ENCODE measurements at regions not wholly inside any gene's neighbourhood (a gene's known extent, or its start where the extent isn't known, plus 50 kb on each side); places are given as distances from the start of the nearest gene placed in this dataset.
A peak's percentile ranks its signal among the peaks of the same experiment; 100 is the strongest.

GRCh38 chr2:48145845-48146452 lies 168.5 kb upstream of the FOXN2 start:
- DNase-seq, result peak in 1 of 5 donors; percentile 30

GRCh38 chr2:48146552-48146951 lies 167.9 kb upstream of the FOXN2 start:
- DNase-seq, result no peak

- DNase-seq, result no peak
These were observed 166.8 kb upstream of the FOXN2 start for GRCh38 chr2:48147719-48148118.

- no peak for DNase-seq
These were observed 165.5 kb upstream of the FOXN2 start for GRCh38 chr2:48148841-48149430.

GRCh38 chr2:48157150-48157549 lies 157.3 kb upstream of the FOXN2 start:
- no peak for DNase-seq

DNA sequence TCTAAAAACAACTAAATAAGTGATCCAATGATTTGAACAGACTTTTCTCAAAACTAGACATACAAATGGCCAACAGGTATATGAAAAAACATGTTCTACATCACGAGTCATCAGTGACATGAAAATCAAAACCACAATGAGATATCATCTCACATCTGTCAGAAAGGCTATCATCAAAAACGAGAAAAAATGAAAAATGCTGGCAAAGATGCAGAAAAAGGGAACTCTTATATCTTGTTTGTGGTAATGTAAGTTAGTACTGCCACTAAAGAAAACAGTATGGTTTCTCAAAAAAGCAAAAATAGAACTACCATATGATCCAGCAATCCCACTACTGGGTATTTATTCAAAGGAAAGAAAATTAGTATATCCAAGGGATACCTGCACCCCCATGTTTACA lies 152.9 kb upstream of the FOXN2 start:
- no peak for DNase-seq

GRCh38 chr2:48162742-48163141 lies 151.7 kb upstream of the FOXN2 start:
- DNase-seq, result no peak

- DNase-seq, result no peak
These were observed 149.3 kb upstream of the FOXN2 start for GRCh38 chr2:48165070-48165753.

DNA sequence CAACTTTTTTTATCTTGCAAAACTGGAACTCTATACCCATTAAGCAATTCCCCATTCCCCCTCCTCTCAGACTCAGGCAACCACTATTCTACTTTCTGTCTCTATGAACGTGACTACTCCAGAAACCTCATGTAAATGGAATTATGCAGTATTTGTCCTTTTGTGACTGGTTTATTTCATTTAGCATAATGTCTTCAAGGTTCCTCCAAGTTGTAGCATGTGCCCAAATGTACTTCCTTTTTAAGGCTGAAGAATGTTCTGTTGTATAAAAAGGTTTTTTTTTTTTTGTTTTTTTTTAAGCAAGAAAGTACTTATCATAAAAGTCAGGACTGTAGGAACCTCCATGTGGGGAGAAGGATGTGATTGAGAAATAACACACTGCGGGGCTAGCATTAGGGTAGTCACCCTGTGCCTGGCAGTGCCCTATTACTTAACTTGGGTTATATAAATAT lies 145.3 kb upstream of the FOXN2 start:
- no peak for DNase-seq

- no peak for DNase-seq
These were observed 144.2 kb upstream of the FOXN2 start for GRCh38 chr2:48170281-48170680.

DNA sequence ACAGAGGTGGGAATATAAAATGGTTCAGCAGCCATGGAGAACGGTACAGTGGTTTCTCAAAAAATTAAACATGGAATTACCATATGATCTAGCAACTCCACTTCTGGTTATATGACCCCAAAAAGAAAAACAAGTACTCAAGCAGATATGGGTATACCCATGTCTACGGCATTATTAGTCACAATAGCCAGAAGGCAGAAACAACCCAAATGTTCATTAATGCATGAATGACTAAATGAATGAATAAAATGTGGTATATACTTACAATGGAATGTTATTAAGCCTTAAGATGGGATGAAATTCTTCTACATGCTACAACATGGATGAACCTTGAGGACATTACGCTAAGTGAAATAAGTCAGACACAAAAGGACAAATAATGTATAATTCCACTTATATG lies 141.3 kb upstream of the FOXN2 start:
- DNase-seq, result no peak

DNA sequence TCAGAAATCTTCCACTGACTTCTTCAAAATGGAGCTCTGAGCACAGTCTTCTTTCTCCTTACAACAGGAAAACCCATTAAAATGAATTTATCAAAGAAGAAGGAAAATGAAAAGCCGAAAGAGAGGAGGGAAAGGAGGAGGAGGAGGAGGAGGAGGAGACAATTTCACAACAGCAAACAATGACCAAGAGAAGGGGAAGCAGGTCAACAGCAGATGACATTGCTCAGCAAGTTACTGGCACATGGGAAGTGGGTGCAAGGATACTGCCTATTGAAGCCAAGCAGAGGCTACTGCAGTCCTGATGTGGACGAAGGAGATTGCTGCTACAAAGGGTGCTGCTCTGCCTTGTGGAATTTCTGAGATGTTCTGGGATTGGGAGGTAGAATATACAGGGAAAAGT lies 140.0 kb upstream of the FOXN2 start:
- DNase-seq, result no peak

GRCh38 chr2:48175254-48175653 lies 139.2 kb upstream of the FOXN2 start:
- no peak for DNase-seq

- no peak for DNase-seq
These were observed 138.8 kb upstream of the FOXN2 start for GRCh38 chr2:48175656-48176055.

GRCh38 chr2:48176876-48177275 lies 137.6 kb upstream of the FOXN2 start:
- no peak for DNase-seq

DNA sequence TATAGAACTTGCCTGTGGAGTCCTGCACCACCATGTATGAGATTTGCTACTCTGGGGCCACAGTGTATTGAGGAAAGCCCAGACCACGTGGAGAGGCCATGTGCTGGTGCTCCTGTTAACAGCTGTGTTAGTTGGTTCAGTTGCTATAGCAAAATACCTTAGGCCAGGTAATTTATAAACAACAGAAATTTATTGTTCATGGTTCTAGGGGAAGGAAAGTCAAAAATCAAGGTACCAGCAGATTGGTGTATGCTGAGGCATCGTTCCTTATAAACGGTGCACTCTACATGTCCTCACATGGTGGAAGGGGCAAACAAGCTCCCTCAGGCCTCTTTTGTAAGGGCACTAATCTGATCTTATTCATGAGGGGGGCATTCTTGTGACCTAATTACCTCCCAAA lies 135.9 kb upstream of the FOXN2 start:
- no peak for DNase-seq

- DNase-seq, result no peak
These were observed 133.9 kb upstream of the FOXN2 start for GRCh38 chr2:48180557-48180956.

GRCh38 chr2:48183276-48183675 lies 131.2 kb upstream of the FOXN2 start:
- DNase-seq, result no peak

- DNase-seq, result no peak
These were observed 130.5 kb upstream of the FOXN2 start for GRCh38 chr2:48183991-48184390.

- no peak for DNase-seq
These were observed 127.0 kb upstream of the FOXN2 start for GRCh38 chr2:48187503-48187902.

DNA sequence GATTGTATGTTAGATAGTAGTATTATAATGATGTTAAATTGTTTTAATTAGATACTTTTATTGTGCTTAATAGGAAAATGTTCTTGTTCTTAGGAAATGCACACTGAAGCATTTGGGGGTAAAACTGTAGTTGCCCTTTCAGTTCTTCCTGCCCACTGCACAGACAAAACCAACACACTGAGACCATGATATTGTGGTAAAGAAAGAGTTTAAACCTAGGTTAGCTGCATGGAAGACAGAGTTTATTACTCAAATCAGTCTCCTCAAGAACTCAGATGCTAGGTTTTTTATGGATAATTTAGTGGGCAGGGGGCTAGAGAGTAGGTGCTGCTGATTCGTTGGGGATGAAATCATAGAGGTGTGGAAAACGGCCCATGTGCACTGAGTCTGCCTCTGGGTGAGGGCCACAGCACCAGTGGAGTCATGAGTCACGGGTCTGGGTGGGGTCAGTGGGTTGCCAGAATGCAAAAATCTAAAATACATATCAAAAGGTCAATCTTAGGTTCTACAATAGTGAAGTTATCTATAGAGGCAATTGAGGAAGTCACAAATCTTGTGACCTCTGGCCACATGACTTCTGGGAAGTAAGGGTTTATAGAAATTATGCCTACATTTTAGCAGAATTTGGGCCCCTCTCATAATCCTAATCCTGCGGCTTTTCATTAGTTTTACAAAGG lies 124.8 kb upstream of the FOXN2 start:
- DNase-seq, result no peak

- DNase-seq, result no peak
These were observed 124.3 kb upstream of the FOXN2 start for GRCh38 chr2:48190230-48190629.

DNA sequence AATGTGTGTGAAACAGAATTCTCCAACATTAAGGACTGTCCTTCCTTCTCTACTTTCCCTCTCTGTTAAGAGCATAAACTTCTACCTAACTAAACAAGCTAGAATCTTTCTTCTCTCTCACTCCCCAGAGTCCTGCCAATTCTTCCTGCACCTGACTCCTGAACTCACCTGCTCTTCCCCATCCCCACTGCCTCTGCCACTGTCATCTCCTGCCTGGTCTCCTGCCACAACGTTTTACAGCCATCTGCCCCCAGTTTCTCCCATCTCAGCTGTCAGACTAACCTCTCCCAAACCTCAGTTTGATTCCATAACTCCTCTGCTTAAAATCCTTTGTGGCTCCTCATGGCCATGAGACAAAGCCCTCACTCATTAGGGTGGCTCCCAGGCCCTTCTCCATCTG lies 119.8 kb upstream of the FOXN2 start:
- no peak for DNase-seq

GRCh38 chr2:48195169-48195568 lies 119.3 kb upstream of the FOXN2 start:
- DNase-seq, result no peak

All from T-helper 1 cell (primary cell).